HG02759 (cell line): ENCODE measurements at regions not wholly inside any gene's neighbourhood (a gene's known extent, or its start where the extent isn't known, plus 50 kb on each side); places are given as distances from the start of the nearest gene placed in this dataset.
A peak's percentile ranks its signal among the peaks of the same experiment; 100 is the strongest.

Experiments
- ATAC-seq: cut with Tn5 transposase; IDR thresholded peaks from one replicate; pipeline ENCODE4 v1.9.1; 2021; ENCODE audit warnings: mild to moderate bottlenecking, moderate library complexity; ENCODE audit not compliant: unreplicated experiment

- ATAC-seq = no peak
Measured at GRCh38 chr6:144711661-144712060, 426.5 kb downstream of the UTRN start.

- ATAC-seq = no peak
Measured at GRCh38 chr6:144712541-144712940, 427.4 kb downstream of the UTRN start.

GRCh38 chr6:144714021-144714712 lies 429.0 kb downstream of the UTRN start:
- ATAC-seq = no peak

GRCh38 chr6:144715344-144715743 lies 430.2 kb downstream of the UTRN start:
- peak; percentile 58 for ATAC-seq

DNA sequence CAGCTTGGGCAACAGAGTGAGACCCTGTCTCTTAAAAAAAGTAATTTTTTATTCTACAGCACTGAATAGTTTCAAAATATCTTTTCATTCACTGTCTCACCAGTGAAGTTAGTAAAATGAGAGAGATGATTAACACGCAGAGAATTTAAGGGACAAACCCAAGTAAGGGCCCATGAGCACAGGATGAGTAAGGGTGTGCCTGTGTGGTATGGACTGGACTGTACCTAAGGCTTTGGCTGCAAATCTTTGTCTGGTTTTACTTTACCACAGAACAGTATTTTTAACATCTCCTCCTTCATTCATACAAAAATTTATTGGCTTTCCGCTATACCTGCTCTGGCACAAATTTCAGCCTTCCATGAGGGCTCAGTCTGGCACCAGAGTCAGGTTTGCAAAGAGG lies 433.3 kb downstream of the UTRN start:
- ATAC-seq = no peak

DNA sequence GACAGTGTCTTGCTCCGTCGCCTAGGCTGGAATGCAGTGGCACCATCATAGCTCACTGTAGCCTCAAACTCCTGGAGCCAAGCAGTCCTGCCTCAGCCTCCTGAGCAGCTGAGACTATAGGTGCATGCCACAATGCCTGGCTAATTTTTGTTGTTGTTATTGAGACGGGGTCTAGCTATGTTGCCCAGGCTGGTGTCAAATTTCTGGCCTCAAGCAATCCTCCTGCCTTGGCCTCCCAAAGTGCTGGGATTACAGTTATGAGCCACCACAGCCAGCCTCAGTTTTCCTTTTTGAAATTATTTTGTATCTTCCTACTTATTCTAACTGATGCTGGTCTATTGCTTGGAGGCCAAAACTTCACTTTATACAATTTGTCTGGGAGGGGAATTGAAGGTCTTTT lies 436.1 kb downstream of the UTRN start:
- ATAC-seq = no peak

DNA sequence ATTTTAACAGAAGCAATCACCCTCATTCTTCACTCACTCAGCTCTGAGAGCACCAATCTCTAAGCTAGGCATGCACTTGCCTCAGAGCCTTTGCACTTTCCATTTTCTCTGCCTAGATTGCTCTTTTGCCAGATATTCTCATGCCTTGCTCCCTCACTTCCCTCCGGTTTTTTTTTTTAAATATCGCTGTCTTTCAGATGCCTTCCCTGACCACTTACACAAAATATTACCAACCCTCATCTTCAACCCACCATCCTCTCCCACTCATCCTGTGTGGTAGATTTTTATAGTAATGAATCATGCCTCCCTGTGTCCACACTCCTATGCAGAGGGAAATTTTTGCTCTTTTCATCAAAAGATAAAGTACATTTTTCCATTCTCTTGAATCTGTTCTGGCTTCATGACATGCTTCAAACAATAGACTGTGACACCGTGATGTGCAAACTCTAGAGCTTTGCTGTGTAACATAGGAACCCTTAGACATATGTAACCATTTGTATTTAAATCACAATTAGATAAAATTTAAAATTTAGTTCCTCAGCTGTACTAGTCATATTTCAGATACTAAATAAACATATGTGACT lies 437.1 kb downstream of the UTRN start:
- no peak for ATAC-seq

GRCh38 chr6:144722925-144723324 lies 437.8 kb downstream of the UTRN start:
- ATAC-seq = no peak

DNA sequence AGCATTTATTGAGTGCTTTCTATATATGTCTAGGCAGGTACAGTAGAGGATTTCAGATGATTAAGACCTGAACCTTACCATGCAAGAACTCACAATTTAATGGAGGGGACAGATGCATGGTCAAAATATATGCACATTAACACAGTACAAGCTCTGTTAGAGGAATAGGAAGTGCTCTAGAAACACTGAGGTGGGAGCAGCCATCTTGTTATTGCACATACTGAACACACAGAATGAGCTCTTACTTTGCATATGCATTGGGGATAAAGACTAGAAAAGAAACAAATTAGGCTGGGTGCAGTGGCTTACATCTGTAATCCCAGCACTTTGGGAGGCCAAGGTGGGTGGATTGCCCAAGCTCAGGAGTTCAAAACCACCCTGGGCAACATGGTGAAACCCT lies 438.3 kb downstream of the UTRN start:
- no peak for ATAC-seq

DNA sequence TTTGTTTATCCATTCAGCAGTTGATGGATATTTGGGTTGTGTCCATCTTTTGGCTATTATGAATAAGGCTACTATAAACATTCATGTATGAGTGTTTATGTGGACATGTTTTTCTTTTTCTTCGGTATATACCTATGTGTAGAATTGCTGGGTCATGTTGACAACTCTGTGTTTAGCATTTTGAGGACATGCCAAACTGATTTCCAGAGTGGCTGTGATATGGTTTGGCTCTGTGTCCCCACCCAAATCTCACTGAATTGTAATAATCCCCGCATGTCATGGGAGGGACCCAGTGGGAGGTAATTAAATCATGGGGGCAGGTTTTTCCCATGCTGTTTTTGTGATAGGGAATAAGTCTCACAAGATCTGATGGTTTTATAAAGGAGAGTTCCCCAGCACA lies 439.7 kb downstream of the UTRN start:
- ATAC-seq = no peak

- peak; percentile 83 for ATAC-seq
Measured at GRCh38 chr6:144725736-144726522, 440.8 kb downstream of the UTRN start.

GRCh38 chr6:144728804-144729203 lies 443.7 kb downstream of the UTRN start:
- no peak for ATAC-seq

GRCh38 chr6:144729502-144729901 lies 444.4 kb downstream of the UTRN start:
- ATAC-seq = peak; percentile 57

DNA sequence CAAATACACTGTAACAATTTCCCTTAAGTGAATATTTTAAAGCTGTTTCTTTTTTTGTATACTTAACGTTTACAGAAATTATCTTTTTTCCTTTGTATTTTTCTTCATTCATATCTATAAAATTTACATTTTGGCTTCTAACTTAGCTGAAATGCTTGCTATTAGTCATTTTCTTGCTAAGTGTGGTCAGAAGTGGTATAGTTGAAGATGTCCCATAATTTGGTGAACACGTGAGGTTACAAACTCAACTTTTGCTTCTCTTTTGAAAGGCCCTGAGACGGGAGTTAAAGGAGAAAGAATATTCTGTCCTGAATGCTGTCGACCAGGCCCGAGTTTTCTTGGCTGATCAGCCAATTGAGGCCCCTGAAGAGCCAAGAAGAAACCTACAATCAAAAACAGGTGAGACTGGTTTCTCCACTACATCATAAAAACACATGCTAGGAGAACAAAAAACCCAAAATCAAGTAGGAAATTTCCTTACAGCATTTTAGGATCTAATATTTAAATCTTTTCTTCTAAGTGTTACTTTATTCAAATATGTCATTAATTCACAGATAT lies 445.0 kb downstream of the UTRN start:
- peak; percentile 35 for ATAC-seq

DNA sequence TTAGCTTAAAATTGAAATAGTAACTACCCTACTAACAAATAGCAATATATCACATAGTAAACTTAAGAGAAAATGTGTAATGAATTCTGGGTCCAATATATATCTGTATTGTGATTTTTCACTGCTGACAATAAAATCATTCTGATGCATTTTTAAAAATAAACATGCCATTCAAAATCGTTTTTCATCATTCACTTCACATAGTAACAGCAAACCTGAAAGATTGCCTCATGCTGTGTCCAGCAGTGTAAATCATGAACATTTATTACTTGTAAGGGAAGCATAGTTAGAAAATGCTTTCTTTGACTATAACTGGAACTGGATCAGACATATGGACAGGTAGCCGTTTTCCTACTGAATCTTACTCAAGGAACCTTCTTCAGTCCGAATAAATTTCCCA lies 446.1 kb downstream of the UTRN start:
- ATAC-seq = no peak

GRCh38 chr6:144736763-144737162 lies 451.6 kb downstream of the UTRN start:
- ATAC-seq = no peak

DNA sequence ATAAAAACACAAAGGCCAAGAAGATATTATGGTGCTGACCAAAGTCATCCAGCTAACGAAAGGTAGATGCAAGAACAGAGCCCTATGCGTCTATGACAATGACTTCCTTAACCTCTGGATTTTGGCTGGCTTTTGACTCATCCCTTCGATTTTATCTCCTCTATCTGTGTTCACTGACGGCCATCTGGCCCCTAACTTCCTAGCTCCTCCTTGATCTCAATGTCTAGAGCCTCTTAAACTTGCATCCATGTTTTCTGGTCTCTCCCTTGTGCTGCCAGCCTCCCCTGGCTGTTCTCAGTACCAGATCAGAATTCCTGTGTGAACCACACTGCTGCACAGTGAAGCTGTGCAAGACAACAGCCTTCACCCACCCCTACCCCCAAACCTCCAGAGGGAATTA lies 452.9 kb downstream of the UTRN start:
- no peak for ATAC-seq

DNA sequence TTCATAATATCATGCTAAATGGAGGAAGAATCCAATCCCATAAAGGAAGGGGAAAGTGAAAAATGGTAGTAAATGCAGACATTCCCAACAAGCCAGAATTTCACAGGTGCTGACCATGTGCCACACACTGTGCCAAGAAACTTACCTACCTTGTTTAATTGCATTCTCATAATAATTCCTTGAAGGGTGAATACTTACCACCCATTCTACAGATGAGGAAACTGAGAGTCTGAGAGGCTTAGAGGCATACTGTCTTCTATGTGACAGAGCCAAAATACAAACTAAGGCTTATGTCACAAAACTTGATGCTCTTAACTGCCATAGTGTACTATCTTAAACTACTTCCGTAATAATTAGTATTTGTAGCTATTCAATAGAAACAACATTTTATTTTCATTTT lies 454.7 kb downstream of the UTRN start:
- ATAC-seq = no peak

DNA sequence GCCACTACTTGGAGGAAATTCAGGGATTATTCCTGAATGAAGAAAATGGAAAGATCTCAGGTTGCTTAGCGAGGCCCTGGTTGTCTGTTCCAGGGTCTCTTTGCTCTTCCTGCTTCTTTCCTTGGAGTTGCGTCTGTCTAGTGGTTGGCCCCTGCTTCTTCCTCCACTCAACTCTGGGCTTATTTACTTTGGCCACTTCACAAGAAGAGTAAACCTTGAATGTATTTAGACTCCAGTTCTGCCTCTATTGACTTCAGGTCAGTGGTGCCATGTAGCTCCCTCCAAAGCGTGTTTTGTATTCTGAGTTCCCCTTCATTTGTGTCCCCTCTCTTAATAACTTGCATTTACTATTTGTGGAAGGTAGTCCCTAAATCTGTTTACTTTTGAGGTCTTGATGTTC lies 456.5 kb downstream of the UTRN start:
- no peak for ATAC-seq

DNA sequence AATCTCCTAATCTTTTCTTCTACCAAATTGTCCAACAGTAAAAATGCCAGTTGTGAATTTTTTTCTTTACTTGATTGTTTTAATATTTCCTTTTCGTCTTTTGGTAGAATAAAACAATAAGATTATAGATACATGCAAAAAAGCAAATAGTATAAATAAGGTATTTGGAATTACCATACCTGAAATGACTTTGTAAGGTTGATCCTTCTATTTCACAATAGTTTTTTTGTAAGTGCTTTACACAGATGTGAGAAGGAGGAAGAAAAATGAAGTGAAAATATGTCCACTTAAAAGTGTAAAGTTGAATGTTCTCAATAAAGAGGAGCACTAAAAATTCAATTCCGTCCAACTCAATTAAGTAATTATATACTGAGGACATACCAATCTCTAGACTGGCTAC lies 457.6 kb downstream of the UTRN start:
- no peak for ATAC-seq

- no peak for ATAC-seq
Measured at GRCh38 chr6:144744720-144745119, 459.6 kb downstream of the UTRN start.

- no peak for ATAC-seq
Measured at GRCh38 chr6:144745439-144745838, 460.3 kb downstream of the UTRN start.
